COLO829 (cell line): ENCODE measurements at regions not wholly inside any gene's neighbourhood (a gene's known extent, or its start where the extent isn't known, plus 50 kb on each side); places are given as distances from the start of the nearest gene placed in this dataset.
"Not testable (repeated sequence)": the region's sequence is repeated elsewhere in the genome, so short reads cannot be mapped to it uniquely, and the experiment has no call there.

ENCODE experiments used
- DNase-seq: peaks from one replicate; pipeline ENCODE4 v3.0.0; 2012; ENCODE audit warnings: low spot score

- DNase-seq, result no peak
Observed at GRCh38 chr11:97015327-97015726, 625.5 kb downstream of the JRKL start.

DNA sequence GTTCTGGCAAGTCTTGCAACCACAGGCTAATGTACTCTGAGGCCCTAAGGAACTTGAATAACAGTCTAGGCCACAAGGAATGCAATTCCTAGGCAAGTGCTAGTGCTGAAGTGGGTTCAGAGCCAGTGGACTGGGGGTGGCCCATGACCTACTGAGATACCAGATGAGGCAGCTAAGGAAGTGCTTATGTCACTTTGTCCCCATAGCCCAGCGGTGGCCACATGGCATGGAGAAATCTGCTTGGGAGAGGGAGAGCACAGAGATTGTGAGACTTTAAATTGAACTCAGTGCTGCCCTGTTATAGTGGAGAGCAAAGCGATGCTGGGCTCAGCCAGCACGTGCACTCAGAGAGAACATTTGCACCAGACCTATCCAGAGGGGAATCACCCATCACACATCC is 629.5 kb downstream of the JRKL start:
- DNase-seq, result no peak

- DNase-seq, result no peak
Observed at GRCh38 chr11:97019754-97020153, 629.9 kb downstream of the JRKL start.

GRCh38 chr11:97022955-97023354 is 633.1 kb downstream of the JRKL start:
- DNase-seq, result no peak

DNA sequence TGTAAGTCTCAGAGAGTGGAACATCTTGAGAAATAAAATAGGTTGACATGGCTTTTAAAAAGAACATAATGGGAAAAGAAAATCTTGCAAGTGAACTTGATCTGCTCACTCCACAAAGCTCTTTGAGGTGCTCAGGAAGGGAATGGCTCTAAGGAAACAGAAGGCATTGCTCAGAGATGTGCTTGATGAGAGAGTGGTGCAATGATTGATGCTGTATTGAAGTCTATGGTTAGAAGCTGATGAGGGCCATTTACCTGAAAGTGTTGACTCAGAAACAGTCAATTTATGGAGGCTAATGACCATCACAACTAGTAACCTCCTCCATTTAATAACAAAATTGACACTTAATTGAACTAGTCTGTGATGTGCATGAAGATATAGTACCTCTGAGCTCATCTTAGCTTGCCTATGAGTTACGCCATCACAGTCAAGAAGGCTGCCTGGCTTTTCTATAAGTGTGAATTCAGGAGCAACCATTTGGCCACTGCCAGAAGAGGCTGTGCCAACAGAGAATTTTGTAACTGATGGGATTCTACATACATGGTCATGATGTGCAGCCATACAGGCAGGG is 639.1 kb downstream of the JRKL start:
- no peak for DNase-seq

DNA sequence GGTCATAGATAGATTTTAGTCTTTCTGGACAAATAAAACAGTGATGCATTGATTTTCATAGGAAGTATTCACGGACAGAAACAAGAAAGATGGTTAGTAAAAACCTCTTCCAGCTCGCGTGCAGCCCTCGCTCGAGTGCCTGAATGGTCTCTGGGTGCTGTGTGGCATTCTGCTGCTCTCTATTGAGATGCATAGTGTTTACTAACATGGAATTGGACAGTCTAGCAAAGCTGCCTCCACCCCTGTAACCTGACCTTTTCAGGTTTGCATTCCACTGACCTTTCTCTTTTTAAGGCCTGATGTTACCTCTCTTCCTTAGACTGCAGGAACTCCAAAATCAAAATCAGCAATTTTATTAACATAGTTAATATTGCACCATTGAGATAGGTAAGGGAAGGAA is 643.4 kb downstream of the JRKL start:
- no peak for DNase-seq

- DNase-seq, result no peak
Observed at GRCh38 chr11:97048481-97048880, 658.7 kb downstream of the JRKL start.

DNA sequence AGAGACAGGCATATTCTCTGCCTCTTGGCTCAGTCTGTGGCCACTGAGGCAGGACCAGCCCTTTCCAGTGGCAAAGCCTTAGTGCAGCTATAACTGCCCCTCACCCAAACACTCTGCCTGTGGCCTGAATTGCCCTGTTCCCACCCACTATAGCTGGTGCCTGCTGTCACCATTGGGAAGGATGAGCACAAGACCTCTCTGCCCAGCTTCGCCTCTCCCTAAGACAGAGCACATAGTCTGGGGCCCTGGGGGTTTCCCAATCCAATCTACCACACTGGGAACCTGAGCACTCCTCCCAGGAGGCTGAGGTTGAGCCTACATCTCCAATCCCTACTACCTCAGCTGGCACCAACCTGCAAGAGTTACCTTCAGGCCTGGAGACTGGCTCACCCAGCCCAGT is 670.4 kb downstream of the JRKL start:
- no peak for DNase-seq

GRCh38 chr11:97069160-97069559 is 679.3 kb downstream of the JRKL start:
- no peak for DNase-seq

DNA sequence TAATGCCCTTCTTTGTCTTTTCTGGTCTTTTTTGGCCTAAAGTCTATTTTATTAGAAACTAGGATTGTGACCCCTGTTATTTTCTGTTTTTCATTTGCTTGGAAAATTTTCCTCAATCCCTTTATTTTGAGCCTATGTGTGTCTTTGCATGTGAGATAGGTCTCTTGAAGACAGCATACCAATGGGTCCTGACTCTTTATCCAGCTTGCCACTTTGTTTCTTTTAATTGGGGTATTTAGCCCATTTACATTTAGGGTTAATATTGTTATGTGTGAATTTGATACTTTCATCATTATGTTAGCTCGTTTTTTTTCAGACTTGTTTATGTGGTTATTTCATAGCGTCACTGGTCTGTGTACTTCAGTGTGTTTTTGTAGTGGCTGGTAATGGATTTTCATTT is 682.6 kb downstream of the JRKL start:
- DNase-seq, result no peak

GRCh38 chr11:97076666-97077065 is 686.9 kb downstream of the JRKL start:
- not testable (repeated sequence) for DNase-seq

- DNase-seq, result no peak
Observed at GRCh38 chr11:97078443-97078842, 688.6 kb downstream of the JRKL start.

DNA sequence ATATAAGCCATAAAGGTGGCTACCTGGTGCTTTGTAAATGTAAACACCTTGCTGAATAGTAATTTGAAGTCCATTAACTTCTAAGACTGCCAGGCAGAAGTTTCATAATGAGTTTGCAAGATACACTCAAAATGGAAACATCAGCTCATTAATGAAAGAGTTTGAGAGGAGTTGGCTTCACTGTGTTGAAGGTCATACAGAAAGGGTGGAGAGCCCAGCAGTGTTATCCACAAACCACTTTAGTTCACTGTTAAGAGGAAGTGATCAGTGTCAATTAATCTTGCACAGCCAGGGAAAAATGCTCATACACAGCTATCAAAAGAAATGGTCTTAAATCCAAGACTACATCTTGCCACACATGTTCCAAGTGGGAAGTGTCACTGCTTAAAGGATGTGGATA is 689.4 kb downstream of the JRKL start:
- DNase-seq, result no peak

- no peak for DNase-seq
Observed at GRCh38 chr11:97087419-97087818, 697.6 kb downstream of the JRKL start.

DNA sequence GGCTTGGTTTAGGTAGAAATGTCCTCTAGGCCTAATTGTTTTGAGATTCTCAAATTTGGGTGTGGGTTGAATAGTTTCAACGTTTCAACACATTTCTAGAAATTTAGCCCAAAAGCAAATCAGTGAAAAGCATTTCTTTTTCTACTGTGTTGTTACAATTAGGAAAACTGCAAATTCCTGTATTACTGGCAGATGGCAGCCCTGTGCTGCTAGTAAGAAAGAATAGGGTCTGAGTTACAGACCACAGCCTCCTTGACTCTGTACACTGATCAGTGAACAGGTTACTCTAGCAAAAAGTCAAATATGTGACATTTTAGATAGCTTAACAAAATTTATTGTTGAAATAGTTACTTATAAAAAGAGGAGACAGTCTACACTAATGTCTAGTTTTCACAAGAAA is 703.0 kb downstream of the JRKL start:
- no peak for DNase-seq

GRCh38 chr11:97102180-97102579 is 712.4 kb downstream of the JRKL start:
- DNase-seq, result not testable (repeated sequence)

DNA sequence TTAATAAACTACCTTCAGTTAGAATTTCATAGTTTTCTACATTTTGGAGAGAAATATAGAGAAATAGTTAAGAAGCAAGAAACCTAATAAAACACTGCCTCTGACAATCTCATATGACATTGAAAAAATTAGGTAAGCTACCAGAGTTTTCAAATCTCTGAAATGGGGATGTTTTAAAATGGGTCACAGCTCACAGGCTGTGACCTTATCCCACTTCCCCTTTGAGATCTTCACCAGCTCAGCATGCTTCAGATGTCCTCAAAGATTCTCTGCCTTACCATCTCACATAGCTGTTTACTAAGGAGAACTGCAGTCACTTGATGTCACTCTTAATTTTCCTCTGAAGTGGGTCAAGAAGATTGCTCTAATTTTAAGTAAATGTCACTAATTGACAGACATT is 717.8 kb downstream of the JRKL start:
- no peak for DNase-seq

DNA sequence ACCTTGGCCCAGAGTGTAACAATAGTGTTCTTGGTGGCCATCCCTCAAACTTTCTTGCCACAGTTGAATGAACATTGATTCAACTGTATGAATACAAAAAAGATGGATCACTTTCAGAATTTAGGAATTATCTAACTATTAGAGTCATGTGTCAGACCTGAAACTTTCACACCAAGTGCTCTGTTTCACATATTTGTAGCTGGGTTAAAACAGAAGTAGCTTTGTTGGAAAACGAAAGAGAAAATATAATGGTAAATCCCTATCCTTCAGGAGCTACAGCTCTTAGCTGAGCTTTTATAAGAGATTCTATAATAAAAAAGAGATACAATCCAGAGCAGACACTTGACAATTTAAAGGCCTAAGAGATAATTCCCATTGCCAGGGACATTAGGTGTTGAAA is 719.3 kb downstream of the JRKL start:
- no peak for DNase-seq

GRCh38 chr11:97110376-97110775 is 720.6 kb downstream of the JRKL start:
- DNase-seq, result no peak

DNA sequence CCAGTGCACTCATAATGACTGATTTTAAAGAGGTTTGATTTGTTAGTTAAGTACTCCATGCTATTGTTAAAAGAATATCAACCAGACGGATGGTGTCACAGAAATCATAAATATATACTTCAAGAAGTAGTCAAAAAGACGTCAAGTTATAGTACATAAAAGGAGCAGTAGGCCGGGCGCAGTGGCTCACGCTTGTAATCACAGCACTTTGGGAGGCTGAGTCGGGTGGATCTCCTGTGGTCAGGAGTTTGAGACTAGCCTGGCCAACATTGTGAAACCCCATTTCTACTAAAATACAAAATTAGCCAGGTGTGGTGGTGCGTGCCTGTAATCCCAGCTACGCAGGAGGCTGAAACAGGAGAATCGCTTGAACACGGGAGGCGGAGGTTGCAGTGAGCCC is 721.7 kb downstream of the JRKL start:
- DNase-seq, result no peak

GRCh38 chr11:97118614-97119200 is 728.9 kb downstream of the JRKL start:
- no peak for DNase-seq

DNA sequence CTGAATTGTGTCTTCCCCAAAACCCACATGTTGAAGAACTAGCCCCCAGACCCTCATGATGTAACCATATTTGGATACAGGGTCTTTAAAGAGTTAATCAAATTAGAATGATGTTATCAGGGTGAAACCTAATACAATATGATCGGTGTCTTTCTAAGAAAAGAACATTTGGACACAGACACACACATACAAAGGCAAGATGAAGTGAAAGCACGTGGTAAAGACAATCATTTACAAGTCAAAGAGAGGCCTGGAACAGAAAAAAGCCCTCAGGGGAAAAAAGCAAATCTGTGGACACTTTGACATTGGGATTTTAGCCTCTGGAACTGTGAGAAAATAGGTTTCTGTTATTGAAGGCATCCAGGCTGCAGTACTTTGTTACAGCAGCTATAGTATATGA is 733.4 kb downstream of the JRKL start:
- DNase-seq, result no peak

- no peak for DNase-seq
Observed at GRCh38 chr11:97136067-97136466, 746.3 kb downstream of the JRKL start.

- DNase-seq, result peak; percentile 4
Observed at GRCh38 chr11:97140885-97141494, 751.2 kb downstream of the JRKL start.
